Amniotic epithelial cell (primary cell): ENCODE measurements at regions not wholly inside any gene's neighbourhood (a gene's known extent, or its start where the extent isn't known, plus 50 kb on each side); places are given as distances from the start of the nearest gene placed in this dataset.
"Not testable (repeated sequence)": the region's sequence is repeated elsewhere in the genome, so short reads cannot be mapped to it uniquely, and the experiment has no call there.

Source experiments
- DNase-seq: peaks from one replicate; pipeline ENCODE4 v3.0.0-alpha.2; 2010; ENCODE audit warnings: low read depth

DNA sequence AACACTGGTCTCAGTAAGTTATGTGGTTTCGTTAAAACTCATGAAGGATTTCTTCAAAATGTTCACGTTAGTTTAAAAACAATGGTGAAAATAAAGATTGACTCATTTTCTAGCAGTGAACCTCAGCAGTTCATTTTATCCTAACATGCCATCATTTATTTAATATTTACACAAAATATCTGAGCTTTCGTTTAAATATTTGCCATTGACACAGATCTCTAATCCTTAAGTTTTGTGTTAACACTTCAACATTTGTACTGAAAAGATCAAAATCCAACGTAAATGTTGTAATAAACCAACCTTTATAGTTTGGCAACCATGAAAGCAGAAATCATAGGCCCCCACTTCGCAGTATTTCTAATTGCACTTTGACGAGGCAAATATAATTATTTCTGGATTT lies 1129.5 kb downstream of the PLA2G4A start:
- no peak for DNase-seq

DNA sequence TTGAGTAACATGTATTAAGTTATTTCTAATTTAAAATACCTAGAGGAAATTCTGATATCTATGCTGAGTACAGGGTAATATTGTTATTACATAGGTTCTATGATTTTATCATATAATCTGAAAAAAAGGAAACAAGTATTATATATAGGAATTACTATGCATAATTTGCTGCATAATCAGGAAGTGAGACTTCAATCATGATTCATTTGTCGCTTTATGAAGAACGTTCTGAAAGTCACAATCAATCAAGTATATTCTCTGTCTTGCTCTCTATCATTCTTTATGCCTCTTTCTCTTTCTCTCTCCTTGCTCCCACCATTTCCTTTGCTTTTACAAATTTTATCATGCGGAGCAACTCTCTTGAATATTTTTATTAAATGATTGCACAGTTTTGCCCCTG lies 1130.3 kb downstream of the PLA2G4A start:
- no peak for DNase-seq

DNA sequence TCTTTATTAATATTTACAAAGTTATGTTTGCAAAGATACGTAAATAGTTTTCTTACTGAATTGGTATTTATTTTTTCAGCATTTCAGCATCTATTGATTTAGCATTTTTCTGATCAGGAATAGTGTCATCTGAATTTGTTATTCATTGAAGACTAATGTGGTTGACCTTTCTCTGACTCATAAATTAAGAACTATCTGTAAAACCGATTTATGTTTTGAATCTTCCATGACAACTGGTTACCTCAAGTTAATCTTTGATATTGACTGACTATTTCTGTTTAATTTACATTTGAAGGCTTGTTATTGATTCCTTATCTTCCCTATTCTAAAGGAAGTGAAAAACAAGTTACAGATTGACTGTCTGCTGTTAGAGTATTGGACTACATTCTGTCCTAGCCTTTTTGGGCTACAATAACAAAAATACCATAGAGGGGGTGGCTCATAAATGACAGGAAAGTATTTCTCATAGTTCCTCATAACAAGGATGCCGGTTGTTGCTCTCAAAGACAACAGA lies 1131.4 kb downstream of the PLA2G4A start:
- no peak for DNase-seq

DNA sequence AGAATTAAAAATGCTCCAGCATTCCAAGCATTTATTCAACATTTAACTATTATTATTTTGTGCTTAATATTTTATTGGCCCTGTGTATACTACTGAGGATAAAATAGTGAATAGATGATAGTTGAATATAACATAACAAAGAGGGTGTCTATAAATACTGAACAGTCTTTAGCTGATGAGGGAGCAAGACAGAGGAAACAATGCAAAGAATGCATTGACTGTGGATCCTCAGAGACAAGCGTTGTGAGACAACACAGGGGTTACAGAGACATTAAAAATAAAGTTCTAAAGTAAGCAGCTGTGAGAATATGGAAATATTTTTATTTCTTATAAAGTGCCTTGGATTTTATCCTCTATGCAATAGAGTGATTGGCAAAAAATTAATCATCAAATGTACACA lies 1133.1 kb downstream of the PLA2G4A start:
- DNase-seq, result no peak

- DNase-seq, result no peak
Observed at GRCh38 chr1:187971851-187972250, 1143.1 kb downstream of the PLA2G4A start.

GRCh38 chr1:187977298-187977697 lies 1148.5 kb downstream of the PLA2G4A start:
- DNase-seq, result no peak

DNA sequence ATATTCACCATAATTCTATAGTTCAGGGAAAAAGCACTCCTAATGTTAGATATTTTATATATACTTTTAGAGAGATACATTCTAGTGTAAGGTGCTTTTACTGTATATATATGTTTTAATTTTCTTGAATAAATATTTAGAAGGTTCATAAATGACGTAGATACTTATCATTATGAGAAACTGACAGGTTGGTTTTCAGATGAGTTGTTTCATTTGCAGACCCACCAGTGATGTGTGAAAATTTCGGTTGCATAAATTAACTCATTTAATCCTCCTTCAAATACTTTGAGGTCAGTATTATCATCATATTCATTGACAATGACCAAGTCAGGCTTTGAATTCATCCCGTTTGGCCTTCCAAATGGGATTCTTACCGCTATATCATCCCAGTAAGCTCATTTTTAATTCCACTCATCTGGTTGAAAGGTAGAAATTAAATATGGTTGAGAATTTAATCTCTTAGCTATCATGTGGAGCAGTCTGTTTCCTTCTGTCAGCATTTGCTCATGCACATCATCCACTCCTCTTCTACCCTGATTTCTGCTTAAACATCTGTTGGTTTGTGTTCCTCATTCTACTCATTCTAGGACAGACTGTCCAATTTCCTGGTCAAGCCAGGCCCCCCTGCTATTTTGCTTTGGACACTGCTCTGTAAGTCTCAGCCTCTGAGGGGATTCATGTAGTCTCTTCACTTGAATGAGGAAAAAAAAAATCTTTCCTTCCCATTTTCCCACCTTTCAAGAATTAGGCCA lies 1156.6 kb downstream of the PLA2G4A start:
- DNase-seq, result no peak

DNA sequence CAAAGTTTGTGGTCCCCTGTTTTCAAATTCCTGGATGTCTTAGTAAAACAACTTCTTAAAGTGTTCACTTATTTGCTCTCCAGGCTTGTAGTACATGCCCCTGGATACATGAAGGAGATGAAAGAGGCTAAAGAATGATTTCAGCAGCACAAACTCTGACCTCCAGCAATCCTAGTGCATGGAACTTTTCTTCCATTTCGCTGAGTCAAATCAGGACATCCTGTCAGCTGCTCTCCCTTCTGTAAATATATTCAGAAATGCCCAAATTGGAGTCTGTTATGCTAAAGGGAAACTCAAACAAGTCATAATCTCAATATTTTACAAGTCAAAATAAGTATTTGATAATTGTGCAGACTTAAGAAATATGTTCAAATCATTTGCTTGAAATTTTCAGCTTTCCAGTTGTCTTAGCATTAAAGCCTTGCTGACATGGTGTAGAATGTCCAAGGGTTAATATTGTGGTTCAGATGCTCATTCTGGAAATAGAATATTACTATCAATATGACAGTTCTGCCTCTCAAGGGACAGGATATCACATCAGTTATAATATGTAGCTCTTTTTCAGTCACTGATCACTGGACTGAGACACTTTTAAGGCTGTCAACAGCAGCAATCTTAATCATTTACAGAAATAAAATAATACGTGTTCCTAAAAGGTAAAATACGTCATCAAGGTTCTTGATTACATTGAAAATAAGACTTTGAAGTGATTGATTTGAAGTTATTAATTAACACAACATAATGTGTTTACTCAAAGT lies 1157.3 kb downstream of the PLA2G4A start:
- no peak for DNase-seq

- DNase-seq, result no peak
Observed at GRCh38 chr1:187987236-187987776, 1158.6 kb downstream of the PLA2G4A start.

- DNase-seq, result no peak
Observed at GRCh38 chr1:187991944-187992343, 1163.2 kb downstream of the PLA2G4A start.

DNA sequence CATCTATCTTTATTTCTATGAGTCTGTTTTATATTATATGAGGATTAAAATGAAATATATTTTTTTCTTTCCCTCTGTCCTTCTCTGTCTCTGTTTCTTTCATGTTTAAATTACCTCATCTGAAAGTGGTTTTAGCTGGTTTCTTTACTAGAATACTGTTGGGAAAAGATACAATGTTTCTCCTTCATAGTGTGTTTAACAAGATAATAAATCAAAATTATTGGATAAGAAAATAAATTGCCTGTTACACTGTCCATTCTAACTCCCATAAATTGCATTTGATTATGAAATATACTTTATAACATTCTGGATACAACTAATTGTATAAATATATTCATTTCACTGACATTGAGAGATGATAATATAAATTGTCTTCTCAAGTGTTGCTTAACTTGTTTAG lies 1168.0 kb downstream of the PLA2G4A start:
- no peak for DNase-seq

- DNase-seq, result peak; percentile 22
Observed at GRCh38 chr1:187999973-188000372, 1171.2 kb downstream of the PLA2G4A start.

DNA sequence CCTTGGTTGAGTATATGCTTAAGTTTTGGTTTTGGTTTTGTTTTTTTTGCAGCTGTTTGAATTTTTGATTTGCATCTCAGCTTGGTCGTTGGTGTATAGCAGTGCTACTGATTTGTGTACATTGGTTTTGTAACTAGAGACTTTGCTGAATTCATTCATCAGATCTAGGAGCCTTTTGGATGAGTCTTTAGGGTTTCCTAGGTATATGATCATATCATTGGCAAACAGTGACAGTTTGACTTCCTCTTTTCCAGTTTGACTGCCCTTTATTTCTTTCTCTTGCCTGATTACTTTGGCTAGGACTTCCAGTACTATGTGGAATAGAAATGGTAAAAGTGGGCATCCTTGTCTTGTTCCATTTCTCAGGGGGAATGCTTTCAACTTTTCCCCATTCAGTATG lies 1174.9 kb downstream of the PLA2G4A start:
- DNase-seq, result not testable (repeated sequence)

DNA sequence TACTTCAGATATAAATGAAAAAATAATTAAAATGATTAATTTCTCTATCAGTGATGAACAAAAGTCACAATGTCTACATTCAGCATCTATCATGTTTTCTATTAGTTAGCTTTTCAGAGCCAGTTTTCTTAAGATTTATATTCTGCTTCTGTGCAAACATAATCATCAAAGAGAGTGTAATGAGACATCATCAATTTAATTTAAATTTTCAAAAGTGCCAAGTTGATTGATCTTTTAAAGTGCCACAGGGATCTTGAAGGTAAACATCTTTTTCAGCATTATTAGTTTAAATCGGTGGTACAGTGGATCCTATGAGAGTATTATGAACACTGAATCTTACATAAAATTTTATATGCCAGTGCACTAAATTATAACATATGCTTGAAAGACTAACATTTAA lies 1176.1 kb downstream of the PLA2G4A start:
- DNase-seq, result no peak

- no peak for DNase-seq
Observed at GRCh38 chr1:188006354-188006753, 1177.6 kb downstream of the PLA2G4A start.

DNA sequence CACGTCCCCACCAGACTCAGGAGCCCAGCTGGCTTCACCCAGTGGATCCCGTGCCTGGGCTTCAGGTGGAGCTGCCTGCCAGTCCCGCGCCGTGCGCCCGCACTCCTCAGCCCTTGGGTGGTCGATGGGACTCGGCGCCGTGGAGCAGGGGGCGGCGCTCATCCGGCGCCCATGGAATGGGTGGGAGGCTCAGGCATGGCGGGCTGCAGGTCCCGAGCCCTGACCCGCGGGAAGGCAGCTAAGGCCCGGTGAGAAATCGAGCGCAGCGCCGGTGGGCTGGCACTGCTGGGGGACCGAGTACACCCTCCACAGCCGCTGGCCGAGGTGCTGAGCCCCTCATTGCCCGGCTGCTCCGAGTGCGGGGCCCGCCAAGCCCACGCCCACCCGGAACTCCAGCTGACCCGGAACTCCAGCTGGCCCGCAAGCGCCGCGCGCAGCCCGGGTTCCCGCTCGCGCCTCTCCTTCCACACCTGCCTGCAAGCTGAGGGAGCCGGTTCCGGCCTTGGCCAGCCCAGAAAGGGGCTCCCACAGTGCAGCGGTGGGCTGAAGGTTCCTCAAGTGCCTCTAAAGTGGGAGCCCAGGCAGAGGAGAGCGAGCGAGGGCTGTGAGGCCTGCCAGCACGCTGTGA lies 1184.6 kb downstream of the PLA2G4A start:
- DNase-seq, result not testable (repeated sequence)

GRCh38 chr1:188017921-188018320 lies 1189.2 kb downstream of the PLA2G4A start:
- no peak for DNase-seq

- peak; percentile 16 for DNase-seq
Observed at GRCh38 chr1:188022661-188023060, 1193.9 kb downstream of the PLA2G4A start.

DNA sequence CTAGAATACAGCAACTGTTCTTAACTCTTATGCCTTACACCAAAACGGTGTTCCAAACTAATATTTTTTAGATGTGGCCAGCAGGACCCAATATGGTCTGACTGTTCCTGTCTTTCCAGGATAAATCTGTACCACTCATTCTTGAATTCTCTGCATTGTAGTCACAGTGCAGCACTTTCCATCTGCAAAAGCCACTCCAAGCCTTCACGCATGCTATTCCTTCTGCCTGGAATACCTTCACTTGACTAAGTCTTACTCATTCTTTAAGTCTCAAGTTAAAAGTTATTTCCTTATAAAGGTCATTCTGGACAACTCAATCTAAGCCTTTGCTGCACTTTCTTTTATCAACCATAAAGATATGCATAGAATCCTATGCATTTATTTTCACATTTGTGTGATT lies 1194.5 kb downstream of the PLA2G4A start:
- DNase-seq, result no peak

DNA sequence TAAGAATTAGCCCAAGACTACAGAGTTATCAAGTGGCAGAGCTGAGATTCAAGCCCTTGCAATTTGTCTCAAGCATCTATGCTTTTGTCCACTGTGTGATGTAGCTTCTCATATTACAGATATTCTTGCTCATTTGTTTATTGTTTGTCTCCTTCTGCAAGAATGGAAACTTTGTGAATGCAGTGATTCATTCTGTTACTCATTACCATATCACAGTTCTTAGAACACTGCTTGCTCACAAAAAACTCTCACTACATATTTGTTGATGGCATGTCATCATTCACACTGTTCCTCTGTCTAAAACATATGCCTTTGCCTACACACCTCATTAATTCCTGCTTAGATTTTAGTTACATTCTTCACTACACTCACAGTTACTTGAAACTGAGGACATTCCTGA lies 1198.9 kb downstream of the PLA2G4A start:
- DNase-seq, result peak; percentile 98

DNA sequence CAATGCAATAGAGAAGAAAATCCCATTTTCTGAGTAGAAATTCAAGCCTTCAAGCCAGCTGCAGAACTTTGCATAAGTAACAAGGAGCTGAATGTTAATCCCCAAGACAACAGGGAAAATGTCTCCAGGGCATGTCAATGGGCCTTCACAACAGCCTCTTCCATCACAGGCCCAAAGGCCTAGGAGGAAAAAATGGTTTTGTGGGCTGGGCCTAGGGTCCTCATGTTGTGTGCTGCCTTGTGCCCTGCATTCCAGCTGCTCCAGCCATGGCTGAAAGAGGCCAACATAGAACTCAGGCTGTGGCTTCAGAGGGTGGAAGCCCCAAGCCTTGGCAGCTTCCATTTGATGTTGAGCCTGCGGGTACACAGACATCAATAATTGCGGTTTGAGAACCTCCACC lies 1208.8 kb downstream of the PLA2G4A start:
- DNase-seq, result not testable (repeated sequence)

DNA sequence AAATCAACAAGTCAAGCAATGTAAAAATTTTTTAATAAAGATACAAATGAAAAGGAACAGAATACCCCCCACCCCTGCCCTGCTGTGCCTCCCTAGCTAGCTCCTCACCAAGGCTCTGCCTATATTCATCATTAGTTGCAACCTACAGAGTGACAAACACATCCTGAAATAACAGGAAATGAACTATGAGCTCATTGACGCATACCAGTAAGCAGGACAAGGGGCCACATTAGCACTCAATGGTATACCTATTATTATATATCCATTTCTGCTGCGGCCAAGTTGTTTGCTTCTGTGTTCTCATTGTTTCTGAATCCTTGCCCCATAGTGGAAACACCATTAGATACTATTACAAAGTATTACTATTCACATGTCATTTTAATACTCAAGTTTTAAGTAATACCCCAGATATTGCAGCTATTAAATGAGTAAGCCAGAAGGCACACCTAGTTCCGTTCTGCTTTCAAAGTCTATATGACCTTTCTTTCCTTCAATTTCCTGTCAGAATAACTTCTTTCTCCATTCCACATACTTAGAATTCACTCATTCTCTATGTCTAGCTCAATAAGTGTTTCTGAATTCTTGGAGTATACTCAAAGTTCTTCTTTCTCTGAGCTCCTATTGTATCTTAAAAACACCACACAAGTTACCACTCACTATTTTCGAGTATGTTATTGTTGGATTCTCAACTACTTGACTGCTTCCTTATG lies 1214.9 kb downstream of the PLA2G4A start:
- no peak for DNase-seq
